Kidney epithelial cell (primary cell): ENCODE measurements at regions not wholly inside any gene's neighbourhood (a gene's known extent, or its start where the extent isn't known, plus 50 kb on each side); places are given as distances from the start of the nearest gene placed in this dataset.

Experiments
- DNase-seq: peaks from one replicate; pipeline ENCODE4 v3.0.0-alpha.2; 2010; ENCODE audit warnings: low read depth
- H3K27me3 ChIP-seq: 2 replicates; pipeline ENCODE4 v1.6.0; 2011; ENCODE audit warnings: low read length; ENCODE audit not compliant: control insufficient read depth, insufficient read depth
- H3K36me3 ChIP-seq: 2 replicates; pipeline ENCODE4 v1.5.1; 2011; ENCODE audit warnings: low read length; ENCODE audit not compliant: control insufficient read depth, insufficient read depth
- H3K4me3 ChIP-seq: 2 replicates; pipeline ENCODE4 v1.5.1; 2011; ENCODE audit warnings: low read depth, mild to moderate bottlenecking, control low read depth, low read length
- TF ChIP-seq, protein P1 (sequence below): IDR thresholded peaks from 2 replicates; pipeline ENCODE4 v1.5.1; 2011; ENCODE audit warnings: mild to moderate bottlenecking, moderate library complexity, low read length, control low read depth, inconsistent platforms; ENCODE audit not compliant: insufficient read depth, poor library complexity, severe bottlenecking

DNA sequence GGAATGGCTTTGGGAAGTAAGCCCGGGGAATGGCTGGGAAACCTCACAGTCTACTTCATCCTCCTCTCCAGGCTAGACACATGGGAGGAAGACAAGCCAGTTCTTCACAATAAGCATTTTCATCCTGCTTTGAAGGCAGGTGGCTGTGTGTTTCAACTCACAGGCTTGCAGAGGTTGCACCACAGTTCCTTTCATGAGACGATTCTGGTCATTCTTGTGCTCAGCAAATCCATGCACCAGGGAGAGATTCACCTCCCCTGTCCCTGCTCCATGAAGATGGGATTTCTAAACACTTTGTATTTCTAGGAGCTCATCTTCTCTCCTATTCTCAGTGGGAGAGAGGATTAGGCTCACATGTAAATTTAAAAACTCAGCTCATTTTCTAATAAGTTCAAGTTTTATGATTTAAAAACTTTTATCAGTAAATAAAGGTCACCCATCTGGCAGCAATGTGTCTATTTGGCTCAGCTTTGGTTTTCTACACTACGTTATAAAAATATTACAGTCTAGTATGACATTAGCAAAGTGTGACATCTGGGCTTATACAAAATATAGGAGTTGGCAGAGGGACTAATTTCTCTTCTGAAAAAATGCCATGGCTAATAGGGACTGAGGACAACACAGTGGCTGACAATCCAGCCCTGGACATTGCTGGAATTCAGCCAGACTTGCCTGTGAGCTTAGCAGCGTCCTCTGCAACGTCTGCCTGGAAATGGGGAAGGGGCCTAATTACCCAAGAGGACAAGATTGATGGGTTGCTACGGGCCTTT is 283.2 kb upstream of the SLC10A2 start:
- TF ChIP-seq, protein P1, sequence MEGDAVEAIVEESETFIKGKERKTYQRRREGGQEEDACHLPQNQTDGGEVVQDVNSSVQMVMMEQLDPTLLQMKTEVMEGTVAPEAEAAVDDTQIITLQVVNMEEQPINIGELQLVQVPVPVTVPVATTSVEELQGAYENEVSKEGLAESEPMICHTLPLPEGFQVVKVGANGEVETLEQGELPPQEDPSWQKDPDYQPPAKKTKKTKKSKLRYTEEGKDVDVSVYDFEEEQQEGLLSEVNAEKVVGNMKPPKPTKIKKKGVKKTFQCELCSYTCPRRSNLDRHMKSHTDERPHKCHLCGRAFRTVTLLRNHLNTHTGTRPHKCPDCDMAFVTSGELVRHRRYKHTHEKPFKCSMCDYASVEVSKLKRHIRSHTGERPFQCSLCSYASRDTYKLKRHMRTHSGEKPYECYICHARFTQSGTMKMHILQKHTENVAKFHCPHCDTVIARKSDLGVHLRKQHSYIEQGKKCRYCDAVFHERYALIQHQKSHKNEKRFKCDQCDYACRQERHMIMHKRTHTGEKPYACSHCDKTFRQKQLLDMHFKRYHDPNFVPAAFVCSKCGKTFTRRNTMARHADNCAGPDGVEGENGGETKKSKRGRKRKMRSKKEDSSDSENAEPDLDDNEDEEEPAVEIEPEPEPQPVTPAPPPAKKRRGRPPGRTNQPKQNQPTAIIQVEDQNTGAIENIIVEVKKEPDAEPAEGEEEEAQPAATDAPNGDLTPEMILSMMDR = no peak
- Histone ChIP-seq H3K27me3 (no peaks in the 10 kb centered on the region), H3K36me3 (no peaks in the 10 kb centered on the region), H3K4me3 (no peak overlapping the region)
- DNase-seq = no peak

DNA sequence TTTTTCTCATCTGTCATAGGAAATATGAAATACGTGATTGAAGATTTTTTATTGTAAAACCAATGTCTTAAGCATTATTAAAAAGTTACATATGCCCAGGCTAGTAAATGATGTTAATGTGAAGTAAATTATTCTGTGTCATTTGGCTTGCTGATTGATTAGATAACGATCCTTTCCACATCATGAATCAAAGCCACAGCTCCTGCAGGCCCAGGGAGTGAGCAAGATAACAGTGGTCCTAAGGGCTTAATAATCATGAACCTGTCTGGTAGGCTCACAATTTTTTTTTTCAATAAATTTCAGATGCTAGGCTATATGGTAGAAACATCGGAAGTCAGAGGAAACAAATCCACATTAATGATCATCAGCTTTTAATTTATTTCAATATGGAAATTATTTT is 269.0 kb upstream of the SLC10A2 start:
- H3K36me3 ChIP-seq = no peaks in the 10 kb centered on the region
- H3K27me3 ChIP-seq = no peaks in the 10 kb centered on the region
- no peak overlapping the region for H3K4me3 ChIP-seq
- no peak for DNase-seq
- TF ChIP-seq, protein P1 = no peak

DNA sequence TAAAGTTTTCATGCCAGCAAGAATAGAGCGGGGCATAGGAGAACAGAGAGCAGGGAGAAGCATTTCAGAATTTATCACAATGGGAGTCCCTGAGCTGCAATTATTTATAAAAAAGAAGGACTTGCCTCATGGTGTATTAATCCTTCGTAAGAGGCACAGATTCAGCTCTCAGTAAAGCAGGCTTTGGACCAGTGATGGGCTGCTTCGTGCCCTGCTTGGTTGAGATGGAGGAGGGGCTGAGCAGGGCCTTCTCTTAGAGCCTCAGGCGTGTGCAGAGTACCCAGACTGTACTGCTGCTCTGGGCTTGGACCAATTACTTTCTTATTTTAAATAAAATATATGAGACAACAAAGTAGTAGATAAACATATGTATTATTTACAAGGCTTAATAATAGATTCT is 265.7 kb upstream of the SLC10A2 start:
- Histone ChIP-seq H3K4me3 (no peak overlapping the region), H3K27me3 (no peaks in the 10 kb centered on the region), H3K36me3 (no peaks in the 10 kb centered on the region)
- TF ChIP-seq, protein P1 = no peak
- DNase-seq = no peak

DNA sequence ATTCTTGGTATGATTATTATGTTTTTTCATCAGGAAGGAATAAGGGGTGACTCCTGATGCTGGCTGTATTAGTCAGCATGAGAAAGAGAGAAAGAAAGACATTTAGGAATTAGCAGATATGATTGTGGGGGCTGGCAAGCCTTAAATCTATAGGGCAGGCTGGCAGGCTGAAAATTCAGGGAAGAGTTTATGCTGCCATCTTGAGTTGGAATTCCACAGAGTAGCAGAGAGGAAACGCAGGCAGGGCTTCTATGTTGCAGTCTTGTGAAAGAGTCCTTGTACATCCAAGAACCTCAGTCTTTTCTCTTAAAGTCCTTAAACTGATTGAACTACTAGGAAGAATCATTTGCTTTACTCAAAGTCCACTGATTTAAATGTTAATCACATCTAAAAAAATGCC is 262.7 kb upstream of the SLC10A2 start:
- no peak for DNase-seq
- Histone ChIP-seq H3K27me3 (no peaks in the 10 kb centered on the region), H3K36me3 (no peaks in the 10 kb centered on the region), H3K4me3 (no peak overlapping the region)
- TF ChIP-seq, protein P1 = no peak

DNA sequence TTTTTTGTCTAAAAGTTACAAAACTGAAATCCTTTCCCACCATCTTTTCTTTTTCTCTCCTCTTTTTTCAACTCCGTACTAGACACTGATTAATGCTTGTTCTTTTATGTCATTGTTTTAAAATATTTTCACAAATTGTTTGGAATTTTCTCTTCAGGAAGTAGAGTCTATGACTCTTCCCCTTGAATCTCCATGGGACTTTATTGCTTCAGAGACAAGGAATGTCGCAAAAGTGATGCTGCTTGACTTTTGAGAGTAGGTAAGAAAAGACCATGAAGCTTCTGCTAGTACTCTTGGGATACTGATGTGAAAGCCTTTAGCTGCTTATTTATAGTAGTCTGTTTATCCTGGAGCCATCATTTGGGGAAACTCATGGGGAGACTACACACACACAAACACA is 260.1 kb upstream of the SLC10A2 start:
- no peaks in the 10 kb centered on the region for H3K36me3 ChIP-seq
- DNase-seq = no peak
- TF ChIP-seq, protein P1 = no peak
- H3K4me3 ChIP-seq = no peak overlapping the region
- no peaks in the 10 kb centered on the region for H3K27me3 ChIP-seq

DNA sequence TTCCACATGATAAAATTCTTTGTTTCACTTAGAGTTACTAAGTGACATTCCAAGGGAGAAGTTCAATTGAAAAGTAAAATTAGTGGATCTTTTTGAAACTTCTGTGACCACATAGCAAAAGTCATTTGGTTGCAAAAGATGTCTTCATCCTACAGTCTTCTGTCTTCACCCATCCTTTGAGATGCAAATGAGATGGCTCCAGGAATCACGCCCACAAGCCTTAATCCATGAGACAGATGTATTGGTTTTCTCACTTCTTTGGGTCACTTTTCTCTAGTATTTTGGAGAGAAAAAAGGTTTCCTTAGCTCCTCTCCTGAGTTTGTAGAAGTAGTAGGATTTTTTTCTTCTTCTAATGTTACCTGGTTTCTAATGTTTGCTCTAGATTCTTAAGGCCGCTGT is 259.5 kb upstream of the SLC10A2 start:
- H3K36me3 ChIP-seq = no peaks in the 10 kb centered on the region
- TF ChIP-seq, protein P1 = no peak
- H3K4me3 ChIP-seq = no peak overlapping the region
- DNase-seq = no peak
- no peaks in the 10 kb centered on the region for H3K27me3 ChIP-seq
